VCaP (cell line): ENCODE measurements at regions not wholly inside any gene's neighbourhood (a gene's known extent, or its start where the extent isn't known, plus 50 kb on each side); places are given as distances from the start of the nearest gene placed in this dataset.

ENCODE experiments used
- H3K27ac ChIP-seq: fragments of 450-650 bp; 2 replicates; pipeline ENCODE4 v1.5.1; 2017
- TF ChIP-seq, protein P1 (sequence below): fragments of 450-650 bp; conservative IDR thresholded peaks from 2 replicates; pipeline ENCODE4 v1.5.1; 2017; ENCODE audit warnings: mild to moderate bottlenecking, moderate library complexity

DNA sequence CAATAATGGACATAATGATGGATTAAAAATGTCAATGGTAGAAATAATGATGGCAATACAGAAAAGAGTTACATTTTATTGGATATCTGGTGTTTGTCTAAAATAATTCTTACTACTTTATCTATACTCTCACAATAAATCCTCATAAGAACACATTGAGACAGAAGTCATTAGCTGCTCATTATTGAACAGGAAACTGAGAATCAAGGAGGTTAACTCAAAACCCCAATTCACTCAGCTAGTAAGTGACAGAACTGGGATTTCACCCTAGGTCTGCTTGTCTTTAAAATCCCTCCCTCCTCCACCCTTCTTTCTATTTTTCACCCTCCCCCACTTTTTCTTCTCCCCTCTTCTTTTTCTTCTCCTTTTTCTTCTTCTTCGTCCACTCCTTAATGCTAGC, 285.8 kb upstream of the TNC start:
- H3K27ac ChIP-seq: no peak overlapping the region
- TF ChIP-seq, protein P1, sequence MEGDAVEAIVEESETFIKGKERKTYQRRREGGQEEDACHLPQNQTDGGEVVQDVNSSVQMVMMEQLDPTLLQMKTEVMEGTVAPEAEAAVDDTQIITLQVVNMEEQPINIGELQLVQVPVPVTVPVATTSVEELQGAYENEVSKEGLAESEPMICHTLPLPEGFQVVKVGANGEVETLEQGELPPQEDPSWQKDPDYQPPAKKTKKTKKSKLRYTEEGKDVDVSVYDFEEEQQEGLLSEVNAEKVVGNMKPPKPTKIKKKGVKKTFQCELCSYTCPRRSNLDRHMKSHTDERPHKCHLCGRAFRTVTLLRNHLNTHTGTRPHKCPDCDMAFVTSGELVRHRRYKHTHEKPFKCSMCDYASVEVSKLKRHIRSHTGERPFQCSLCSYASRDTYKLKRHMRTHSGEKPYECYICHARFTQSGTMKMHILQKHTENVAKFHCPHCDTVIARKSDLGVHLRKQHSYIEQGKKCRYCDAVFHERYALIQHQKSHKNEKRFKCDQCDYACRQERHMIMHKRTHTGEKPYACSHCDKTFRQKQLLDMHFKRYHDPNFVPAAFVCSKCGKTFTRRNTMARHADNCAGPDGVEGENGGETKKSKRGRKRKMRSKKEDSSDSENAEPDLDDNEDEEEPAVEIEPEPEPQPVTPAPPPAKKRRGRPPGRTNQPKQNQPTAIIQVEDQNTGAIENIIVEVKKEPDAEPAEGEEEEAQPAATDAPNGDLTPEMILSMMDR: no peak

- TF ChIP-seq, protein P1: no peak
Observed at GRCh38 chr9:115404311-115404710, 286.4 kb upstream of the TNC start.

GRCh38 chr9:115411516-115411915, 293.6 kb upstream of the TNC start:
- TF ChIP-seq, protein P1: no peak
- H3K27ac ChIP-seq: no peak overlapping the region

More at GRCh38 chr9:115404311-115404710, 286.4 kb upstream of the TNC start:
- H3K27ac ChIP-seq: no peak overlapping the region

GRCh38 chr9:115411993-115412452, 294.1 kb upstream of the TNC start:
- TF ChIP-seq, protein P1: no peak

DNA sequence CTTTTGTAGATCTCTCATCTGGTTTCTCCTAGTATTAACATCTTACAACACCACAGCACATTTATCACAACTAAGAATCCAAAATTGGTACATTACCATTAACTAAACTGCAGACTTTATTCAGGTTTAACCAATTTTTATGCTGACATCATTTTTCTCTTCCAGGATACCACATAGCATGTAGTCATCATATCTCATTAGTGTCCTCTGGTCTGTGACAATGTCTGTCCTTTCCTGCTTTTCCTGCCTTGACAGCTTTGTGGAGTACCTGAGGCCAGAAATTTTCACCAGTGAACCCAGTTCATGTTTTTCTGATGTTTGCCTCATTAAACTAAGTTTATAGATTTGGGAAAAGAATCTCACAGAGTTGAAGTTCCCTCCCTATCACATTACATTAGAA, 294.7 kb upstream of the TNC start:
- no peak overlapping the region for H3K27ac ChIP-seq
- TF ChIP-seq, protein P1: no peak

More at GRCh38 chr9:115411993-115412452, 294.1 kb upstream of the TNC start:
- no peak overlapping the region for H3K27ac ChIP-seq

- H3K27ac ChIP-seq: peak overlapping the region; percentile 9; the same call in 1 of the 2 replicates
- TF ChIP-seq, protein P1: no peak
Observed at GRCh38 chr9:115413304-115413703, 295.3 kb upstream of the TNC start.

GRCh38 chr9:115413766-115414382, 295.9 kb upstream of the TNC start:
- TF ChIP-seq, protein P1: no peak
- peak overlapping the region; percentile 9; the same call in 1 of the 2 replicates for H3K27ac ChIP-seq
